GM13976 (cell line): ENCODE measurements at regions not wholly inside any gene's neighbourhood (a gene's known extent, or its start where the extent isn't known, plus 50 kb on each side); places are given as distances from the start of the nearest gene placed in this dataset.

ENCODE experiments used
- DNase-seq: peaks from one replicate; pipeline ENCODE4 v3.0.0; 2012; ENCODE audit warnings: low spot score
- CTCF ChIP-seq: IDR thresholded peaks from 2 replicates; pipeline ENCODE4 v1.5.1; 2012; ENCODE audit warnings: borderline replicate concordance, mild to moderate bottlenecking; ENCODE audit not compliant: insufficient read depth; ENCODE audit errors: extremely low read depth, missing control alignments, control extremely low read depth
- in situ Hi-C: fragments of 300-500 bp; cut with MboI; formaldehyde crosslinking; loops from one replicate; pipeline ENCODE4 v1.12.0; 2022; ENCODE audit warnings: low sequenced_read_pairs, mixed read lengths, inconsistent platforms; ENCODE audit not compliant: unreplicated experiment

- no peak for TF ChIP-seq CTCF
- in situ Hi-C loops, result no loop called here
- DNase-seq, result no peak
These were observed 72.9 kb upstream of the KIAA1217 start for GRCh38 chr10:24136070-24136469.

GRCh38 chr10:24147321-24147720 is 61.6 kb upstream of the KIAA1217 start:
- TF ChIP-seq CTCF, result no peak
- DNase-seq, result no peak
- in situ Hi-C loops, result no loop called here

- DNase-seq, result no peak
- in situ Hi-C loops, result no loop called here
- no peak for TF ChIP-seq CTCF
These were observed 59.3 kb upstream of the KIAA1217 start for GRCh38 chr10:24149640-24150039.

GRCh38 chr10:24150853-24151252 is 58.1 kb upstream of the KIAA1217 start:
- no peak for DNase-seq
- TF ChIP-seq CTCF, result no peak
- in situ Hi-C loops, result no loop called here

- in situ Hi-C loops, result no loop called here
- TF ChIP-seq CTCF, result no peak
- DNase-seq, result no peak
These were observed 56.7 kb upstream of the KIAA1217 start for GRCh38 chr10:24152270-24152669.

- TF ChIP-seq CTCF, result no peak
- DNase-seq, result no peak
- in situ Hi-C loops, result no loop called here
These were observed 55.9 kb upstream of the KIAA1217 start for GRCh38 chr10:24153031-24153430.

- no peak for DNase-seq
- in situ Hi-C loops, result no loop called here
- no peak for TF ChIP-seq CTCF
These were observed 55.4 kb upstream of the KIAA1217 start for GRCh38 chr10:24153537-24153936.
